GM18499 (cell line): ENCODE measurements at regions not wholly inside any gene's neighbourhood (a gene's known extent, or its start where the extent isn't known, plus 50 kb on each side); places are given as distances from the start of the nearest gene placed in this dataset.
"Not testable (repeated sequence)": the region's sequence is repeated elsewhere in the genome, so short reads cannot be mapped to it uniquely, and the experiment has no call there.

Experiments
- ATAC-seq: cut with Tn5 transposase; IDR thresholded peaks from one replicate; pipeline ENCODE4 v1.9.1; 2021; ENCODE audit warnings: moderate number of reproducible peaks; ENCODE audit not compliant: insufficient read depth, unreplicated experiment

DNA sequence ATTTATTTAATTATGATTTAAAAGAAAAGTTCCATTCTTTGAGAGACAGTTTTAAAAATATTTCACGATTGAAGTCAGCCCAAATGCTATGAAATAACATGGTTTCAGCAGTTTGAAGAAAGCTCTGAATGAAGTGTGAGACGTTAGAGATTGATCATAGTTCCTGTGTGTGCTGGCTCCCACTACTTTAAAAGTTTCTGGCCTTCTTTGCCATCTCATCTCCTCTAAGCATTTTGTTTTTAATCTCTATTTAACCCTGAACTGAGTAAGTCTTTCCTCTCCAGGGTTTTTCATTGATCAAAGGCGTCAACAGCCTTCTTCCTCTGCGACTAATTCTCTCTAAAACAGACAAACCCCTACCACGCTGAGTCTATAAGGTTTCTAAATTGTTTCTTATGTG, 225.3 kb upstream of the B3GALT2 start:
- no peak for ATAC-seq

- ATAC-seq, result no peak
Measured at GRCh38 chr1:193411215-193411614, 224.8 kb upstream of the B3GALT2 start.

DNA sequence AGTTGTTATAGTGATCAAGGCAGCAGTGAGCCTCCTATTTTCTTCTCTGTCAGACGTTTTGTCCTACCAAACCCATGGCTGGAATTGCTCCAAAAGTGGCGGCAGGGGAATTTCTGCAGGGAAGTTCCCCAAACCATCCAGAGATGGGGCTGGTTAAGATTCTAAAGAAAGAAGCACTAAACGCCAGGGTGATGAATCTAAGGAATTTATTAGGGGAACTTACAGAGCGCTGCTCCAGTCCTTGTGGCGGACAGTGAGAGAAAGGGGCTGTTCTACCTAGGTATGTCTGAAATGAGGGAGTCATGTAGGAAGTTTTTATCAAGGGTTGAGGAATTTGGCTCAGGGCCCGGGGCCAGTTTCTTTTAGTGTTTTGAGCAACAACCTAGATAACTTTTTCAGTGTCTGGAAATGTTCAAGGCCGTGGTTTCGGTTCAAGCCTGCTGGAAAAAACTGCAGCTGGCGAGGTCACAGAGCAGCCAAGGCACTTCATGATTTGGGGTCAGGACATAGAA, 222.4 kb upstream of the B3GALT2 start:
- ATAC-seq, result no peak

- ATAC-seq, result no peak
Measured at GRCh38 chr1:193406901-193407300, 220.5 kb upstream of the B3GALT2 start.

GRCh38 chr1:193404236-193404635, 217.8 kb upstream of the B3GALT2 start:
- ATAC-seq, result no peak

GRCh38 chr1:193402977-193403376, 216.6 kb upstream of the B3GALT2 start:
- no peak for ATAC-seq

DNA sequence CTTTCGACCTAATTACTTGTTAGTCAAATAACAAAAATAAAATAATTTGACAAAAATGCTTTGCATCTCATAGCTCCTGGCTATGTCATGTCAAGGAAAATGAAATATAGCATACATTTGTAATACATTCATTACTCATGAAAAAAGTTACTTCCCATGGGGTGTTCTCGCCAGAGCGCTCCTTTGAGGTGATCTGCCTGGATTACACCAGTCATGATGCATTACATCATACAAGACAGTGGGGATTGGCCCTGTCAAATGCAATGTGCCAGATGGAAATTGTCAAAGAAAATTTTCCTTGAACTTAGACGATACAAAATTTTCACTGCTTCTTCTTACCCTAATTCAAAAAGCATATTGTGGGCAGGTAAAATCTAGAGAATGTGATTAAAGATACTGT, 215.6 kb upstream of the B3GALT2 start:
- no peak for ATAC-seq

- ATAC-seq, result no peak
Measured at GRCh38 chr1:193394336-193394735, 207.9 kb upstream of the B3GALT2 start.

GRCh38 chr1:193392686-193393085, 206.3 kb upstream of the B3GALT2 start:
- no peak for ATAC-seq

GRCh38 chr1:193388683-193389082, 202.3 kb upstream of the B3GALT2 start:
- no peak for ATAC-seq

DNA sequence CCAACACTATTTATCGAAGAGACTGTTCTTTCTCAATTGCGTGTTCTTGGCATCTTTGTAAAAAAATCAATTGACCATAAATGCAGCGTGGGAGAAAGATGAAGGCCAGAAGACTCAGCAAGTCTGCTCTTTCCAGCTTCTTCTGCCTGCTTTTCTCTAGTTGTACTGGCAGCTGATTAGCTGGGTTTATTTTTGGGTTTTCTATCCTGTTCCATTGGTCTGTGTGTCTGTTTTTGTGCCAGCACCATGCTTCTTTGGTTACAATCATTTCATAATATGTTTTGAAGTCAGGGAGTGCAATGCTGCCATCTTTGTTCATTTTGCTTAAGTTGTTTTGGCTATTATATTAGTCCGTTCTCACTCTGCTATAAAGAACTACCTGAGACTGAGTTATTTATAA, 201.8 kb upstream of the B3GALT2 start:
- ATAC-seq, result no peak

GRCh38 chr1:193387406-193387805, 201.0 kb upstream of the B3GALT2 start:
- no peak for ATAC-seq

DNA sequence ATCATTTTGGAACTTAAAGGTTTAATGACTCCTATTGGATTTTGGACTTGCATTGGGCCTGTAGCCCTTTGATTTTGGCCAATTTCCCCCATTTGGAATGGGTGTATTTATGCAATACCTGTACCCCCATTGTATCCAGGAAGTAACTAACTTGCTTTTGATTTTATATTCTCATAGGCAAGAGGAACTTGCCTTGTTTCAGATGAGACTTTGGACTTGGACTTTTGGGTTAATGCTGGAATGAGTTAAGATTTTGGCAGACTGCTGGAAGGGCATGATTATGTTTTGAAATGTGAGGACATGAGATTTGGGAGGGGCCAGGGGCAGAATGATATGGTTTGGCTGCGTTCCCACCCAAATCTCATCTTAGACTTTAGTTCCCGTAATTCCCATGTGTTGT, 192.0 kb upstream of the B3GALT2 start:
- ATAC-seq, result not testable (repeated sequence)

- no peak for ATAC-seq
Measured at GRCh38 chr1:193377472-193377871, 191.1 kb upstream of the B3GALT2 start.

DNA sequence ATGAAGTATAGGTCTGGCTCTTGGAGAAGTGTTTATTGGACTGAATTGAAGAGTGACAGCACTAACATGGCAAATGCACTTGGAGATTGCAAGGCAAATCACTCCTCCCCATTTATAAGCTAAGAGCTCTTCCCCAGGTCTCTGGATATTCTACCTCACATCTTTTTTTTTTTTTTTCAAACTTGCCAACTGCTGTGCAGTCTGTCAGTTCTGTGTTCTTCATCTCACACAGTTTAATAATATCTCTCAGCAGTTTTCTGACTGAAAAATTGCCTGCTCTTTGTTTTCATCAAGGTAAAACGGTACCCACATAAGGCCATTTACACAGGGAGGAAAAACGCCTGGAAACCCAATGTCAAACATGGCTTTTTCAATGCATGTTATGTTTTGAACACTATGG, 186.1 kb upstream of the B3GALT2 start:
- no peak for ATAC-seq

DNA sequence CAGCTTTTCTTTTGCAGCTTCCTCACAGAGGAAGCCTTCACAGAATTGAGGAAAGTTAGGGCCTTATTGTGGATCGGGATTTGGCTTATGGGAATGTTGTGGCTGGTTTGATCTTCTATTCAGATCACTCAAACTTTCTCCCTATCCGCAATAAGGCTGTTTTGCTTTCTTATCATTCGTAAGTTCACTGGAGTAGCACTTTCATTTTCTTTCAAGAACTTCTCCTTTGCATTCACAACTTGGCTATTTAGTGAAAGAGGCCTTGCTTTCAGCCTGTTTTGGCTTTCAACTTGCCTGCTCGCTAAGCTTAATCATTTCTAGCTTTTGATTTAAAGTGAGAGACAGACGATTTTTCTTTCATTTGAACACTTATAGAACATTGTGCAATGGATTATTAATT, 181.9 kb upstream of the B3GALT2 start:
- peak; percentile 67 for ATAC-seq

- no peak for ATAC-seq
Measured at GRCh38 chr1:193367863-193368262, 181.4 kb upstream of the B3GALT2 start.

- ATAC-seq, result no peak
Measured at GRCh38 chr1:193366764-193367507, 180.5 kb upstream of the B3GALT2 start.

DNA sequence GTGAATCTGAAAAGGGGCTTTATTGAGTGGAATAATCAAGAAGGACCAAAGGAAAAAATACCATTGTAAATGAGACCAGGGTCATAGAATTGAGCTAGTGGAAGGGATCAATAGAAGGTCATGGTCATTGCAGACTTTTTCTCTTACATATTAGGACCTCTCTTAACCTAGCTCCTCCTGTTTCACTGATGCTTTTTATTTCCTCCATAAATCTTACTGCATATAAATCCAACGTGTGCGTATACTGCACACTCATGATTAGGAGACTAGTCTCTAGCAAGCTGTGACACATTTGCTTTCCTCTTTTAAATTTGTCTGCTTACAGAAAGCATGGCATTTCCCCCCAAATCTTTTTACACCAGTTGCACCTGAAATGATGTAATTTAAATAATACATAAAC, 179.6 kb upstream of the B3GALT2 start:
- no peak for ATAC-seq

DNA sequence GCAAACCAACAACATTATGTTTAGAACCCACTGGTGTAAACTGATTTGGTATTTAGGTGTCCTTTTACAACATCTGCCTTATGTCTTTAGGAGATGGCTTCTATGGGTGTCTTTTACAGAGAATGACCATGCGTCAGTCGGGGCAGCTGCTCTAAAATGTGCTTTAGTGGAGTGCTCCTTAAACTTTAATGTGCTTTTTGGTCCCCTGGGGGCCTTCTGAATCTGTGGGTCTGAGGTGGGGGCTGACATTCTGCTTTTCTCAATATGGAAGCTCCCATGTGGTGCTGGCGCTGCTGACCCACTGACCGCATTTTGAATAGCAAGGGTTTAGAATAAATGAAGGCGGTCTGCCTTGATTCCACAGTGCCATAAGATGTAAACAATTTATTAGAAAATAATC, 173.2 kb upstream of the B3GALT2 start:
- no peak for ATAC-seq

- no peak for ATAC-seq
Measured at GRCh38 chr1:193358419-193358818, 172.0 kb upstream of the B3GALT2 start.

DNA sequence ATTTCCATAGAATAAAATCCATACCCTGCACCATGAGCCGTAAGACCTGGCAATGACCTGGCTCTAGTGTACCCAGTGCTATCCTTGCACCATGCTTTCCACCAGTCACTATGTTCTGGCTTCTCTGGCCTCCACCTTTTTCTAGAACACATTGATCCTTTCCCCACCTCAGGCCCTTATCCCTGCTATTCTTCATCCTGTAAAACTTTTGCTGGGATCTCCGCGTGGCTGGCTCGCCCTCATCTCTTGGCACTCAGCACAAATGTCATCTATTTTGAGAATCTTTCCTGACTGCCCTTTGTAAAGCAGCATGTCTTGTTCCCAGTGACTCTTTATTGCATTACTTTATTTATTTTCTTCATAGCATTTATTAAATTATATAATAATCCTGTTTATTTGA, 169.8 kb upstream of the B3GALT2 start:
- ATAC-seq, result no peak
